HG03558 (cell line): ENCODE measurements at regions not wholly inside any gene's neighbourhood (a gene's known extent, or its start where the extent isn't known, plus 50 kb on each side); places are given as distances from the start of the nearest gene placed in this dataset.

ENCODE experiments used
- ATAC-seq: cut with Tn5 transposase; IDR thresholded peaks from one replicate; pipeline ENCODE4 v1.9.1; 2021; ENCODE audit warnings: moderate number of reproducible peaks; ENCODE audit not compliant: unreplicated experiment; ENCODE audit errors: extremely low read depth

- no peak for ATAC-seq
Observed at GRCh38 chr4:54937501-54937900, 187.9 kb downstream of the KDR start.

GRCh38 chr4:54933579-54933978, 191.8 kb downstream of the KDR start:
- no peak for ATAC-seq

GRCh38 chr4:54930226-54930625, 195.2 kb downstream of the KDR start:
- no peak for ATAC-seq

- no peak for ATAC-seq
Observed at GRCh38 chr4:54929459-54929858, 195.9 kb downstream of the KDR start.

- no peak for ATAC-seq
Observed at GRCh38 chr4:54924891-54925290, 200.5 kb downstream of the KDR start.

GRCh38 chr4:54915276-54915675, 210.1 kb downstream of the KDR start:
- no peak for ATAC-seq

GRCh38 chr4:54914781-54915180, 210.6 kb downstream of the KDR start:
- ATAC-seq, result no peak

GRCh38 chr4:54913751-54914526, 211.5 kb downstream of the KDR start:
- no peak for ATAC-seq

- no peak for ATAC-seq
Observed at GRCh38 chr4:54912155-54912554, 213.2 kb downstream of the KDR start.

GRCh38 chr4:54909961-54910360, 215.4 kb downstream of the KDR start:
- ATAC-seq, result no peak

GRCh38 chr4:54908763-54909162, 216.6 kb downstream of the KDR start:
- no peak for ATAC-seq

- no peak for ATAC-seq
Observed at GRCh38 chr4:54904953-54905352, 220.4 kb downstream of the KDR start.

- no peak for ATAC-seq
Observed at GRCh38 chr4:54902976-54903375, 222.4 kb downstream of the KDR start.

GRCh38 chr4:54902271-54902670, 223.1 kb downstream of the KDR start:
- ATAC-seq, result no peak

- ATAC-seq, result no peak
Observed at GRCh38 chr4:54901202-54901601, 224.2 kb downstream of the KDR start.

- ATAC-seq, result no peak
Observed at GRCh38 chr4:54898656-54899340, 226.6 kb downstream of the KDR start.

- ATAC-seq, result no peak
Observed at GRCh38 chr4:54898056-54898562, 227.3 kb downstream of the KDR start.

GRCh38 chr4:54897590-54897989, 227.8 kb downstream of the KDR start:
- ATAC-seq, result no peak

- ATAC-seq, result no peak
Observed at GRCh38 chr4:54882616-54883015, 224.9 kb downstream of the KIT start.

GRCh38 chr4:54879576-54879975, 221.8 kb downstream of the KIT start:
- ATAC-seq, result no peak

GRCh38 chr4:54877006-54877405, 219.2 kb downstream of the KIT start:
- ATAC-seq, result no peak

- no peak for ATAC-seq
Observed at GRCh38 chr4:54872261-54872660, 214.5 kb downstream of the KIT start.
